IMR-90 (cell line): ENCODE measurements at regions not wholly inside any gene's neighbourhood (a gene's known extent, or its start where the extent isn't known, plus 50 kb on each side); places are given as distances from the start of the nearest gene placed in this dataset.

ENCODE experiments used
- ATAC-seq: fragments of 200-7000 bp; cut with Tn5 transposase; 2 replicates; pipeline ENCODE4 v1.9.1; 2020; ENCODE audit warnings: low read depth, mild to moderate bottlenecking, moderate library complexity
- BruUV-seq: library from RNA; stranded (reverse); fragments of 400-500 nt; replicated peaks from 2 replicates; lab custom pipeline; 2021; lab: Mats Ljungman, UMichigan
- CTCF ChIA-PET: fragments of 300-600 bp; formaldehyde crosslinking; extraction: SDS; loops from one replicate; lab custom pipeline; 2021; ENCODE audit warnings: antibody characterized with exemption; lab: Yijun Ruan, JAX
- POLR2A ChIA-PET: fragments of 300-600 bp; sonication (Branson Sonifier 250); formaldehyde crosslinking; loops from one replicate; lab custom pipeline; 2022; ENCODE audit warnings: antibody characterized with exemption; ENCODE audit not compliant: unreplicated experiment; lab: Charles Lee
- DNase-seq: peaks from one replicate; pipeline ENCODE4 v3.0.0; 2013
- H2AFZ ChIP-seq: replicated peaks from 2 replicates; pipeline ENCODE3; 2013; ENCODE audit warnings: low read length, mild to moderate bottlenecking; ENCODE audit not compliant: poor library complexity
- H2AK5ac ChIP-seq: 2 replicates; pipeline ENCODE4 v1.6.1; 2013; ENCODE audit warnings: low read depth, low read length, inconsistent platforms
- H2AK9ac ChIP-seq: replicated peaks from 2 replicates; pipeline ENCODE3; 2013; ENCODE audit warnings: mild to moderate bottlenecking, low read depth, low read length, moderate library complexity; ENCODE audit not compliant: poor library complexity
- H2BK120ac ChIP-seq: 2 replicates; pipeline ENCODE4 v1.6.1; 2013; ENCODE audit warnings: low read depth, low read length, inconsistent platforms
- H2BK15ac ChIP-seq: 3 replicates; pipeline ENCODE4 v1.6.1; 2013; ENCODE audit warnings: low read depth, low read length, inconsistent platforms
- H2BK20ac ChIP-seq: 2 replicates; pipeline ENCODE4 v1.6.1; 2013; ENCODE audit warnings: low read depth, mild to moderate bottlenecking, inconsistent platforms, low read length, moderate library complexity
- H2BK5ac ChIP-seq: 2 replicates; pipeline ENCODE4 v1.6.1; 2013; ENCODE audit warnings: mild to moderate bottlenecking, low read depth, low read length, inconsistent platforms; ENCODE audit not compliant: poor library complexity, severe bottlenecking
- H3K14ac ChIP-seq: replicated peaks from 2 replicates; pipeline ENCODE4 v1.6.1; 2013; ENCODE audit warnings: low read depth, low read length, inconsistent platforms
- H3K18ac ChIP-seq: 2 replicates; pipeline ENCODE4 v1.6.1; 2013; ENCODE audit warnings: low read depth, low read length, control low read depth
- H3K23ac ChIP-seq: 2 replicates; pipeline ENCODE4 v1.6.1; 2013; ENCODE audit warnings: low read depth, low read length, inconsistent platforms
- H3K27ac ChIP-seq: 2 replicates; pipeline ENCODE4 v1.5.1; 2013; ENCODE audit warnings: mild to moderate bottlenecking, control low read depth, low read length; ENCODE audit not compliant: insufficient read depth
- H3K27me3 ChIP-seq: 2 replicates; pipeline ENCODE4 v1.6.1; 2013; ENCODE audit warnings: low read length; ENCODE audit not compliant: control insufficient read depth, insufficient read depth
- H3K36me3 ChIP-seq: 2 replicates; pipeline ENCODE4 v1.6.1; 2013; ENCODE audit warnings: low read length, mixed read lengths; ENCODE audit not compliant: control insufficient read depth, insufficient read depth
- H3K4ac ChIP-seq: 2 replicates; pipeline ENCODE4 v1.6.1; 2013; ENCODE audit warnings: low read depth, low read length, inconsistent platforms
- H3K4me1 ChIP-seq: 2 replicates; pipeline ENCODE4 v1.6.1; 2013; ENCODE audit warnings: low read length, mixed read lengths; ENCODE audit not compliant: control insufficient read depth, insufficient read depth
- H3K4me2 ChIP-seq: 2 replicates; pipeline ENCODE4 v1.6.1; 2013; ENCODE audit warnings: low read depth, mild to moderate bottlenecking, control low read depth, low read length, moderate library complexity
- H3K4me3 ChIP-seq: 2 replicates; pipeline ENCODE4 v1.5.1; 2013; ENCODE audit warnings: low read depth, mild to moderate bottlenecking, control low read depth, low read length, moderate library complexity; ENCODE audit not compliant: insufficient read depth
- H3K56ac ChIP-seq: 2 replicates; pipeline ENCODE4 v1.6.1; 2013; ENCODE audit warnings: low read length, inconsistent platforms; ENCODE audit not compliant: insufficient read depth; ENCODE audit errors: extremely low read depth
- H3K79me1 ChIP-seq, 2 experiments: 2 replicates each; pipeline ENCODE4 v1.6.1; 2013; ENCODE audit warnings: low read length in 2 of 2, inconsistent platforms in 1 of 2, low read depth in 1 of 2
- H3K9ac ChIP-seq: 2 replicates; pipeline ENCODE4 v1.6.1; 2013; ENCODE audit warnings: low read depth, low read length, control low read depth
- H3K9me1 ChIP-seq: 2 replicates; pipeline ENCODE4 v1.6.1; 2013; ENCODE audit warnings: low read length, inconsistent platforms; ENCODE audit not compliant: insufficient read depth
- H3K9me3 ChIP-seq: 2 replicates; pipeline ENCODE4 v1.6.1; 2013; ENCODE audit warnings: low read length; ENCODE audit not compliant: control insufficient read depth, insufficient read depth
- H4K20me1 ChIP-seq: 2 replicates; pipeline ENCODE4 v1.6.1; 2013; ENCODE audit warnings: low read length, inconsistent platforms; ENCODE audit not compliant: insufficient read depth
- H4K5ac ChIP-seq: 2 replicates; pipeline ENCODE4 v1.6.1; 2013; ENCODE audit warnings: mild to moderate bottlenecking, low read depth, low read length, control low read depth
- H4K8ac ChIP-seq, 2 experiments: 2 replicates each; pipeline ENCODE4 v1.6.1; 2013; ENCODE audit warnings: low read depth in 2 of 2, low read length in 2 of 2, control low read depth in 1 of 2, inconsistent platforms in 1 of 2
- H4K91ac ChIP-seq: 2 replicates; pipeline ENCODE4 v1.6.1; 2013; ENCODE audit warnings: low read depth, low read length, inconsistent platforms; ENCODE audit not compliant: insufficient read depth
- CEBPB ChIP-seq: IDR thresholded peaks from 2 replicates; pipeline ENCODE4 v1.6.1; 2012; ENCODE audit warnings: low read depth, low read length, improper control_type of control experiment
- FOS ChIP-seq: fragments of 150-350 bp; IDR thresholded peaks from 2 replicates; pipeline ENCODE4 v1.6.1; 2016; ENCODE audit warnings: low read depth, low read length
- MAFK ChIP-seq: IDR thresholded peaks from 2 replicates; pipeline ENCODE4 v1.6.1; 2012; ENCODE audit warnings: low read depth, low read length, improper control_type of control experiment
- MAZ ChIP-seq: IDR thresholded peaks from 2 replicates; pipeline ENCODE4 v1.6.1; 2012; ENCODE audit warnings: low read depth, mild to moderate bottlenecking, low read length, improper control_type of control experiment, moderate library complexity, borderline replicate concordance
- MXI1 ChIP-seq: IDR thresholded peaks from 2 replicates; pipeline ENCODE4 v1.6.1; 2012; ENCODE audit warnings: low read depth, mild to moderate bottlenecking, low read length, moderate library complexity, borderline replicate concordance
- RAD21 ChIP-seq: IDR thresholded peaks from 2 replicates; pipeline ENCODE4 v1.6.1; 2012; ENCODE audit warnings: low read length, improper control_type of control experiment
- SMC3 ChIP-seq: fragments of 150-350 bp; IDR thresholded peaks from 2 replicates; pipeline ENCODE4 v1.6.1; 2016; ENCODE audit warnings: low read depth, mild to moderate bottlenecking, antibody characterized with exemption, low read length, moderate library complexity
- WGBS, 2 experiments: methylation state at CpG; one replicate each; pipeline versions ENCODE4 v1.1.5 to v1.1.7; 2013; ENCODE audit warnings: missing lambda C conversion rate in 2 of 2; ENCODE audit not compliant: insufficient read length in 1 of 2; ENCODE audit errors: extremely low coverage in 2 of 2; 5-methylcytosine and 5-hydroxymethylcytosine counted together
- dilution Hi-C: fragments of 300-500 bp; cut with HindIII; formaldehyde crosslinking; loops from one replicate; pipeline ENCODE4 v1.14.3; 2018; ENCODE audit warnings: low sequenced_read_pairs; ENCODE audit not compliant: unreplicated experiment
- in situ Hi-C: fragments of 300-500 bp; cut with MboI; formaldehyde crosslinking; loops from 3 replicates; pipeline ENCODE4 v1.14.3; 2019; ENCODE audit warnings: low sequenced_read_pairs, inconsistent platforms, mixed read lengths
- intact Hi-C: fragments of 100-400 bp; cut with micrococcal nuclease; formaldehyde crosslinking; loops from 2 replicates; pipeline ENCODE4 v1.10.0; 2022
- TF ChIP-seq, protein P1 (sequence below): fragments of 150-350 bp; IDR thresholded peaks from 2 replicates; pipeline ENCODE4 v1.6.1; 2017; ENCODE audit warnings: mild to moderate bottlenecking, antibody characterized with exemption, low read length, low read depth

DNA sequence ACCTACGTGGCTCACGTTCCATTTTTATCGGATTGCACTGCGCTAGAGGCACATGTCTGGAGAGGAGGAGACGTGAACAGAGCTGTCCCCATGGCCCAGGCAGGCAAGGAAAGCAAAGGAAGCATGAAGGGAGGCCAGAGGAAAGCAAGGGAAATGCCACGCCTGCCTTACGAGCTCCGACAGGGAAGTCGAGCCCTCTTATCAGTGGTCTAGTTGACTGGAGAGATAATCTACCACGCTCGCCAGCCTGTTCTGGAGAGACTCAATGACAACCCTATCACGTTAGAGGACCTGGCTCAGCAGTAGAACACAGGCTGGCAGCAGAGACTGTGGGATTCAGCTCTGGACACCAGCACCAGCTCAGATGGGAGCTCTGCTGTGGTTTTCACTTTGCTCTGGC lies 202.6 kb upstream of the ID2 start:
- H3K4me2 ChIP-seq: no peak overlapping the region
- no peak overlapping the region for H2AK9ac ChIP-seq
- H3K9me1 ChIP-seq: no peaks in the 10 kb centered on the region
- H3K27me3 ChIP-seq: peaks cover 2% of the 10 kb centered on the region; the same call in 1 of the 2 replicates
- in situ Hi-C loops: no loop called here
- ChIA-PET CTCF (no interaction called here), POLR2A (no interaction called here)
- H3K79me1 ChIP-seq: no peaks in the 10 kb centered on the region
- no peaks in the 10 kb centered on the region for H4K20me1 ChIP-seq
- no peak overlapping the region for H3K18ac ChIP-seq
- no peak overlapping the region for H2BK120ac ChIP-seq
- no peak overlapping the region for H2BK15ac ChIP-seq
- H4K91ac ChIP-seq: no peak overlapping the region
- no TSS peak for BruUV-seq
- no peak overlapping the region for H3K23ac ChIP-seq
- dilution Hi-C loops: no loop called here
- peaks cover 1% of the 10 kb centered on the region; the same call in 1 of the 2 replicates for H3K4me1 ChIP-seq
- no peak overlapping the region for H2BK5ac ChIP-seq
- H2BK20ac ChIP-seq: no peak overlapping the region
- H2AFZ ChIP-seq: no peak overlapping the region
- H3K9ac ChIP-seq: no peak overlapping the region
- no peak for DNase-seq
- no peak overlapping the region for H3K4me3 ChIP-seq
- no peak overlapping the region for H3K27ac ChIP-seq
- no peak overlapping the region for H4K8ac ChIP-seq
- H4K5ac ChIP-seq: no peak overlapping the region
- H3K14ac ChIP-seq: no peak overlapping the region
- no peak overlapping the region for H3K4ac ChIP-seq
- TF ChIP-seq MAFK: no peak
- TF ChIP-seq, protein P1, sequence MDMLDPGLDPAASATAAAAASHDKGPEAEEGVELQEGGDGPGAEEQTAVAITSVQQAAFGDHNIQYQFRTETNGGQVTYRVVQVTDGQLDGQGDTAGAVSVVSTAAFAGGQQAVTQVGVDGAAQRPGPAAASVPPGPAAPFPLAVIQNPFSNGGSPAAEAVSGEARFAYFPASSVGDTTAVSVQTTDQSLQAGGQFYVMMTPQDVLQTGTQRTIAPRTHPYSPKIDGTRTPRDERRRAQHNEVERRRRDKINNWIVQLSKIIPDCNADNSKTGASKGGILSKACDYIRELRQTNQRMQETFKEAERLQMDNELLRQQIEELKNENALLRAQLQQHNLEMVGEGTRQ: no peak
- no peak for TF ChIP-seq CEBPB
- TF ChIP-seq MAZ: no peak
- no peak for TF ChIP-seq FOS
- TF ChIP-seq MXI1: no peak
- no peak for TF ChIP-seq RAD21
- TF ChIP-seq SMC3: no peak
- ATAC-seq: no peak
- no peaks in the 10 kb centered on the region for H3K9me3 ChIP-seq
- WGBS, 2 experiments: 83% methylated on average over 5 of the region's 12 CpGs; no CpG with 5 or more reads in 1 of the 2 experiments
- H3K56ac ChIP-seq: no peak overlapping the region
- no peak overlapping the region for H2AK5ac ChIP-seq
- no peaks in the 10 kb centered on the region for H3K36me3 ChIP-seq
- intact Hi-C loops: no loop called here
